ENCODE measurements at regions not wholly inside any gene's neighbourhood (a gene's known extent, or its start where the extent isn't known, plus 50 kb on each side); places are given as distances from the start of the nearest gene placed in this dataset.

DNA sequence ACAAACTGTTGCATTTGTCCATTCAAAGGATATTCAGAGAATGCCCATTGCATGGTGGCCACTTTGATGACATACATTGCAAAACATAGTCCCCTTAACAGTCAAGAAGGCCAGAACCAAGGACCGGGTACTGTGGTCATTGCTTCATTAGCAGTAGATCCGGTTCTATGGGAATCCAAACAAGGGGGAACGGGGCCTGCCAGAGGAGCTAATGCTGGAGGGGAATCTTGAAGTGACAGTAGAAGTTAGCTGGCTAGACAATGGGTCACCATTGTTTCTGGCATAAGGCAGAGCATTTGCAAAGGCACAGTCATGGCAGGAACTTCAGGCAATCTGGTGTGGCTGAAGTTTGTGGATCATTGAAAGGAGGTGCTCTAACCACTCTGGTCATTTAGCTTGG, 279.7 kb downstream of the SS18 start:
- TF ChIP-seq RAD21 (IDR thresholded peaks at IDR 0.05; ENCODE audit: low read depth) (no peak), CEBPB (IDR thresholded peaks at IDR 0.05) (no peak), TAF1 (IDR thresholded peaks at IDR 0.05; ENCODE audit: low read depth) (no peak), ZBTB7A (IDR thresholded peaks at IDR 0.05; ENCODE audit: low read depth) (no peak), EGR1 (IDR thresholded peaks at IDR 0.05) (no peak), EP300 (IDR thresholded peaks at IDR 0.05; ENCODE audit: borderline replicate concordance) (no peak), CREB1 (IDR thresholded peaks at IDR 0.05; ENCODE audit: low read depth) (no peak), NFIC (IDR thresholded peaks at IDR 0.05) (no peak), YY1 (IDR thresholded peaks at IDR 0.05; ENCODE audit: low read depth) (no peak), FOXM1 (IDR thresholded peaks at IDR 0.05; ENCODE audit: borderline replicate concordance, low read depth) (no peak), TEAD4 (IDR thresholded peaks at IDR 0.05) (no peak)
- TF ChIP-seq, protein P1, sequence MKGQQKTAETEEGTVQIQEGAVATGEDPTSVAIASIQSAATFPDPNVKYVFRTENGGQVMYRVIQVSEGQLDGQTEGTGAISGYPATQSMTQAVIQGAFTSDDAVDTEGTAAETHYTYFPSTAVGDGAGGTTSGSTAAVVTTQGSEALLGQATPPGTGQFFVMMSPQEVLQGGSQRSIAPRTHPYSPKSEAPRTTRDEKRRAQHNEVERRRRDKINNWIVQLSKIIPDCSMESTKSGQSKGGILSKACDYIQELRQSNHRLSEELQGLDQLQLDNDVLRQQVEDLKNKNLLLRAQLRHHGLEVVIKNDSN (IDR thresholded peaks at IDR 0.05): no peak
- TF ChIP-seq, protein P2, sequence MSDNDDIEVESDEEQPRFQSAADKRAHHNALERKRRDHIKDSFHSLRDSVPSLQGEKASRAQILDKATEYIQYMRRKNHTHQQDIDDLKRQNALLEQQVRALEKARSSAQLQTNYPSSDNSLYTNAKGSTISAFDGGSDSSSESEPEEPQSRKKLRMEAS (IDR thresholded peaks at IDR 0.05): no peak
- TF ChIP-seq, protein P3, sequence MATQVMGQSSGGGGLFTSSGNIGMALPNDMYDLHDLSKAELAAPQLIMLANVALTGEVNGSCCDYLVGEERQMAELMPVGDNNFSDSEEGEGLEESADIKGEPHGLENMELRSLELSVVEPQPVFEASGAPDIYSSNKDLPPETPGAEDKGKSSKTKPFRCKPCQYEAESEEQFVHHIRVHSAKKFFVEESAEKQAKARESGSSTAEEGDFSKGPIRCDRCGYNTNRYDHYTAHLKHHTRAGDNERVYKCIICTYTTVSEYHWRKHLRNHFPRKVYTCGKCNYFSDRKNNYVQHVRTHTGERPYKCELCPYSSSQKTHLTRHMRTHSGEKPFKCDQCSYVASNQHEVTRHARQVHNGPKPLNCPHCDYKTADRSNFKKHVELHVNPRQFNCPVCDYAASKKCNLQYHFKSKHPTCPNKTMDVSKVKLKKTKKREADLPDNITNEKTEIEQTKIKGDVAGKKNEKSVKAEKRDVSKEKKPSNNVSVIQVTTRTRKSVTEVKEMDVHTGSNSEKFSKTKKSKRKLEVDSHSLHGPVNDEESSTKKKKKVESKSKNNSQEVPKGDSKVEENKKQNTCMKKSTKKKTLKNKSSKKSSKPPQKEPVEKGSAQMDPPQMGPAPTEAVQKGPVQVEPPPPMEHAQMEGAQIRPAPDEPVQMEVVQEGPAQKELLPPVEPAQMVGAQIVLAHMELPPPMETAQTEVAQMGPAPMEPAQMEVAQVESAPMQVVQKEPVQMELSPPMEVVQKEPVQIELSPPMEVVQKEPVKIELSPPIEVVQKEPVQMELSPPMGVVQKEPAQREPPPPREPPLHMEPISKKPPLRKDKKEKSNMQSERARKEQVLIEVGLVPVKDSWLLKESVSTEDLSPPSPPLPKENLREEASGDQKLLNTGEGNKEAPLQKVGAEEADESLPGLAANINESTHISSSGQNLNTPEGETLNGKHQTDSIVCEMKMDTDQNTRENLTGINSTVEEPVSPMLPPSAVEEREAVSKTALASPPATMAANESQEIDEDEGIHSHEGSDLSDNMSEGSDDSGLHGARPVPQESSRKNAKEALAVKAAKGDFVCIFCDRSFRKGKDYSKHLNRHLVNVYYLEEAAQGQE (IDR thresholded peaks at IDR 0.05; ENCODE audit: low read depth): no peak

Measured in Ishikawa (cell line).